ENCODE measurements at regions not wholly inside any gene's neighbourhood (a gene's known extent, or its start where the extent isn't known, plus 50 kb on each side); places are given as distances from the start of the nearest gene placed in this dataset.
"Not testable (repeated sequence)": the region's sequence is repeated elsewhere in the genome, so short reads cannot be mapped to it uniquely, and the experiment has no call there.

DNA sequence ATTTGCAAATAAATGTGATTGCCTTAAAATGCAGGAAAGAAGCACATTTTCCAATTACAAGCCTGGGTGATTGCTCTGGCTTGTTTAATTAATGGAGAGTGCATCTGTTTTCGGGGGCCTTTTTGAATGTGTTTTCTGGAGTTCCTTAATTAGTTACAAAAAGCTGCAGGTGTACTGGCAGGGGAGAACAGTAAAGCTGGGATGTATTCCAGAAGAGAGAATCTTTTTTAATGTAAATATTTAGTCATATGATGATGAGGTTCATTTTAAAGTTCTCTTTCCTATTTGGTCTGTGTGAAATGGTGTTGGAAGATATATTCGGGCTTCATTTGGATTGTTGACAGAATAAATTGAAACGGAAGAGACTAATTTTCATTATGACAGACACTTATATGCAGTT lies 70.9 kb upstream of the N4BP1 start:
- Histone ChIP-seq H3K36me3 (ENCODE audit: low read depth) (no peaks in the 10 kb centered on the region), H3K27me3 (ENCODE audit: insufficient read depth, poor library complexity, severe bottlenecking) (peaks cover 6% of the 10 kb centered on the region), H3K4me1 (ENCODE audit: insufficient read depth, poor library complexity, severe bottlenecking) (no peaks in the 10 kb centered on the region), H3K9me3 (ENCODE audit: severe bottlenecking) (no peaks in the 10 kb centered on the region), H3K4me3 (ENCODE audit: severe bottlenecking) (no peak overlapping the region), H3K27ac (ENCODE audit: poor library complexity, severe bottlenecking) (no peak overlapping the region)
- TF ChIP-seq, protein P1, sequence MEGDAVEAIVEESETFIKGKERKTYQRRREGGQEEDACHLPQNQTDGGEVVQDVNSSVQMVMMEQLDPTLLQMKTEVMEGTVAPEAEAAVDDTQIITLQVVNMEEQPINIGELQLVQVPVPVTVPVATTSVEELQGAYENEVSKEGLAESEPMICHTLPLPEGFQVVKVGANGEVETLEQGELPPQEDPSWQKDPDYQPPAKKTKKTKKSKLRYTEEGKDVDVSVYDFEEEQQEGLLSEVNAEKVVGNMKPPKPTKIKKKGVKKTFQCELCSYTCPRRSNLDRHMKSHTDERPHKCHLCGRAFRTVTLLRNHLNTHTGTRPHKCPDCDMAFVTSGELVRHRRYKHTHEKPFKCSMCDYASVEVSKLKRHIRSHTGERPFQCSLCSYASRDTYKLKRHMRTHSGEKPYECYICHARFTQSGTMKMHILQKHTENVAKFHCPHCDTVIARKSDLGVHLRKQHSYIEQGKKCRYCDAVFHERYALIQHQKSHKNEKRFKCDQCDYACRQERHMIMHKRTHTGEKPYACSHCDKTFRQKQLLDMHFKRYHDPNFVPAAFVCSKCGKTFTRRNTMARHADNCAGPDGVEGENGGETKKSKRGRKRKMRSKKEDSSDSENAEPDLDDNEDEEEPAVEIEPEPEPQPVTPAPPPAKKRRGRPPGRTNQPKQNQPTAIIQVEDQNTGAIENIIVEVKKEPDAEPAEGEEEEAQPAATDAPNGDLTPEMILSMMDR (IDR thresholded peaks at IDR 0.05; ENCODE audit: poor library complexity, severe bottlenecking), result no peak
- DNase-seq (ENCODE audit: low spot score) (no peak), ATAC-seq (ENCODE audit: low read depth) (no peak)

DNA sequence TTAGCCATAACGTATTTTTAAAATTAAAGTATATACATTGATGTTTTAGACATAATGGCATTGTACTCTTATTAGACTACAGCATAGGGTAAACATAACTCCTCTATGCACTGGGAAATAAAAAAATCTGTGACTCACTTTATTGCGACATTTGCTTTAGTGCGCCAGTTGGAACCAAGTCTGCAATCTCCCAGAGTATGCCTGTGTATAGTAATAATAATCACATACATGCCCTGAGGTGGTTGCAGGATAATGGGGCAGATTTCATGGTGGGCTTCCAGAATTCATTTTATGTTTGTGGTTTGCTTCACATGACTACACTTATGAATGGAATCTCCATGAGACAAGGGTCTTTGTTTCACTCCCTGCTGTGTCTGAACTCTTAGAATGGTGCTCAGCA lies 66.9 kb upstream of the N4BP1 start:
- TF ChIP-seq, protein P1 (IDR thresholded peaks at IDR 0.05; ENCODE audit: poor library complexity, severe bottlenecking), result no peak
- Histone ChIP-seq H3K4me3 (ENCODE audit: severe bottlenecking) (no peak overlapping the region), H3K27me3 (ENCODE audit: insufficient read depth, poor library complexity, severe bottlenecking) (peaks cover 3% of the 10 kb centered on the region), H3K9me3 (ENCODE audit: severe bottlenecking) (no peaks in the 10 kb centered on the region), H3K36me3 (ENCODE audit: low read depth) (no peaks in the 10 kb centered on the region), H3K4me1 (ENCODE audit: insufficient read depth, poor library complexity, severe bottlenecking) (no peaks in the 10 kb centered on the region), H3K27ac (ENCODE audit: poor library complexity, severe bottlenecking) (no peak overlapping the region)
- DNase-seq (ENCODE audit: low spot score) (no peak), ATAC-seq (ENCODE audit: low read depth) (peak; percentile 76)

DNA sequence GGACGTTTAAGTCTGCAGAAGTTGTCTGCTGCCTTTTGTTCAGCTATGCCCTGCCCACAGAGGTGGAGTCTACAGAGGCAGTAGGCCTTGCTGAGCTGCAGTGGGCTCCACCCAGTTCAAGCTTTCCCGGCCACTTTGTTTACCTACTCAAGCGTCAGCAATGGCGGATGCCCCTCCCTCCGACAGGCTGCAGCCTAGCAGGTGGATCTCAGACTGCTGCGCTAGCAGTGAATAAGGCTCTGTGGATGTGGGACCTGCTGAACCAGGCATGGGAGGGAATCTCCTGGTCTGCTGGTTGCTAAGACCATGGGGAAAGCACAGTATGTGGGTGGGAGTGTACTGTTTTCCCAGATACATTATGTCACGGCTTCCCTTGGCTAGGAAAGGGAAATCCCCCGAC lies 58.2 kb upstream of the N4BP1 start:
- not testable (repeated sequence) for H3K9me3 ChIP-seq (ENCODE audit: severe bottlenecking); H3K4me1 ChIP-seq (ENCODE audit: insufficient read depth, poor library complexity, severe bottlenecking); H3K4me3 ChIP-seq (ENCODE audit: severe bottlenecking); H3K36me3 ChIP-seq (ENCODE audit: low read depth); ATAC-seq (ENCODE audit: low read depth); H3K27me3 ChIP-seq (ENCODE audit: insufficient read depth, poor library complexity, severe bottlenecking); DNase-seq (ENCODE audit: low spot score); H3K27ac ChIP-seq (ENCODE audit: poor library complexity, severe bottlenecking)

DNA sequence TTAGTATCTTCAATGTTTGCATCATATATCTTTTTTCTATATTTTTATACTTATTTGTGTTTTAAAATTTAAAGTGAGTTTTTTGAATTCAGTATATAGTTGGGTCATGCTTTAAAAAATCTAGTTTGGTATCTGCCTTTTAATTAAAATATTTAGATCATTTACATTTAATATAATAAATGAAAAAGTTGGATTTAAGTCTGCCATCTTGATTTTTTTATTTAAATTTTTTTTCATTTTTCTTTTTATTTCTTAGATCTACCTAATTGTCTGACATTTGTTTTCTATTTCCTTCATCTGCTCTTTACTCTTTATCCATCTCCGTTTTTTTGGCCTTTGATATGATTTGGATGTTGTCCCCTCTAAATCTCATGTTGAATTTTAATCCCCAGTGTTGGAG lies 50.0 kb upstream of the N4BP1 start:
- ATAC-seq (ENCODE audit: low read depth) (no peak), DNase-seq (ENCODE audit: low spot score) (no peak)
- H3K4me1 ChIP-seq (ENCODE audit: insufficient read depth, poor library complexity, severe bottlenecking), result no peaks in the 10 kb centered on the region
- TF ChIP-seq, protein P1 (IDR thresholded peaks at IDR 0.05; ENCODE audit: poor library complexity, severe bottlenecking), result no peak
- no peak overlapping the region for H3K4me3 ChIP-seq (ENCODE audit: severe bottlenecking)
- H3K36me3 ChIP-seq (ENCODE audit: low read depth), result no peaks in the 10 kb centered on the region
- peaks cover 5% of the 10 kb centered on the region for H3K9me3 ChIP-seq (ENCODE audit: severe bottlenecking)
- no peaks in the 10 kb centered on the region for H3K27me3 ChIP-seq (ENCODE audit: insufficient read depth, poor library complexity, severe bottlenecking)
- H3K27ac ChIP-seq (ENCODE audit: poor library complexity, severe bottlenecking), result no peak overlapping the region

Data from RWPE2 (cell line).